ENCODE measurements at regions not wholly inside any gene's neighbourhood (a gene's known extent, or its start where the extent isn't known, plus 50 kb on each side); places are given as distances from the start of the nearest gene placed in this dataset.

- Histone ChIP-seq H3K27ac (no peak overlapping the region), H3K4me1 (no peaks in the 10 kb centered on the region), H3K9me3 (no peaks in the 10 kb centered on the region), H3K4me3 (no peak overlapping the region), H3K27me3 (replicated peaks in 1 of 7) (no peaks in the 10 kb centered on the region), H3K36me3 (no peaks in the 10 kb centered on the region)
- intact Hi-C loops (cut with DNase I; ENCODE audit: low total_unique reads) = no loop called here
- DNase-seq = no peak
- no peak for TF ChIP-seq POLR2A (IDR thresholded peaks at IDR 0.05)
- WGBS, 5 donors = 72 to 83% (median 80%) methylated on average over 8 of the region's 8 CpGs
Measured at GRCh38 chr20:12788632-12789299, 220.0 kb upstream of the SPTLC3 start.

DNA sequence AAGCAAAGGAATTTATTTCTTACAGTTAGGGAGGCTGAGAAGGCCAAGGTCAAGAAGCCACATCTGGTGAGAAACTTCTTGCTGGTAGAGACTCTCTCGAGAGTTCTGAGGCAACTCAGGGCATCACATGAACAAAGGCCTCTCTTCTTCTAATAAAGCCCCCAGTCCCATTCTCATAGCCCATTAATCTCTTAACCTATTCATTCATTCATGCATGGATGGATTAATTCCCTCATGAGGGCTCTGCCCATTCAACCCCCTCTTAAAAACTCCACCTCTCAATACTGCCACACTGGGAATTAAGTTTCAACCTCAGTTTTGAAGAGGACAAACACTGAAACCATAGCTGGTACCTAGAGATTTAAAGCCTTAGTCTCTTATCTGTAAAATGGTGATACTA lies 217.9 kb upstream of the SPTLC3 start:
- 60 to 88% (median 68%) methylated on average over 1 of the region's 1 CpG for WGBS, 5 donors
- intact Hi-C loops (cut with DNase I; ENCODE audit: low total_unique reads) = no loop called here

DNA sequence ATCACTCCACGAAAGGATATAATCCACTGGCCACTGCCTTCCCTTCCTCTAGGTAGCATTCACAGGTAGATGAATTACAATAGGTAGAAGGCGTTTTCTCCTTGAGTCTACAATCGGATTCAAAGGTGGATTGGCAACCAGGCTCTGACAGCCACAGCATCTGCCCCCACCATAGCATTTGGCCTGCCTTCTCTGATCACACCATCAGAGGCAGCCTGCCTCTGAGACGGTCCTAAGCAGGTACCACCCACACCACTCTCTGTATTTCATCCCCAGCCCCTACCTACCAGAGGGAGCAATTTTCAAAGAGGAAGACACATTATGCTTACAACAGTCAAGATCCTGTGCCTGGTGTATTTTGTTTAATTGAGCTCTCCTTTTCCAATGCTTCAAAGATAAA lies 210.5 kb upstream of the SPTLC3 start:
- intact Hi-C loops (cut with DNase I; ENCODE audit: low total_unique reads) = no loop called here
- Histone ChIP-seq H3K36me3 (no peaks in the 10 kb centered on the region), H3K4me1 (no peaks in the 10 kb centered on the region), H3K27me3 (replicated peaks in 1 of 7) (no peaks in the 10 kb centered on the region), H3K4me3 (no peak overlapping the region), H3K27ac (no peak overlapping the region), H3K9me3 (peaks cover 0 to 12% (median 0%) of the 10 kb centered on the region in 8 donors)
- TF ChIP-seq POLR2A (IDR thresholded peaks at IDR 0.05) = no peak
- TF ChIP-seq, protein P1, sequence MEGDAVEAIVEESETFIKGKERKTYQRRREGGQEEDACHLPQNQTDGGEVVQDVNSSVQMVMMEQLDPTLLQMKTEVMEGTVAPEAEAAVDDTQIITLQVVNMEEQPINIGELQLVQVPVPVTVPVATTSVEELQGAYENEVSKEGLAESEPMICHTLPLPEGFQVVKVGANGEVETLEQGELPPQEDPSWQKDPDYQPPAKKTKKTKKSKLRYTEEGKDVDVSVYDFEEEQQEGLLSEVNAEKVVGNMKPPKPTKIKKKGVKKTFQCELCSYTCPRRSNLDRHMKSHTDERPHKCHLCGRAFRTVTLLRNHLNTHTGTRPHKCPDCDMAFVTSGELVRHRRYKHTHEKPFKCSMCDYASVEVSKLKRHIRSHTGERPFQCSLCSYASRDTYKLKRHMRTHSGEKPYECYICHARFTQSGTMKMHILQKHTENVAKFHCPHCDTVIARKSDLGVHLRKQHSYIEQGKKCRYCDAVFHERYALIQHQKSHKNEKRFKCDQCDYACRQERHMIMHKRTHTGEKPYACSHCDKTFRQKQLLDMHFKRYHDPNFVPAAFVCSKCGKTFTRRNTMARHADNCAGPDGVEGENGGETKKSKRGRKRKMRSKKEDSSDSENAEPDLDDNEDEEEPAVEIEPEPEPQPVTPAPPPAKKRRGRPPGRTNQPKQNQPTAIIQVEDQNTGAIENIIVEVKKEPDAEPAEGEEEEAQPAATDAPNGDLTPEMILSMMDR (IDR thresholded peaks at IDR 0.05 in 8 of 11, conservative IDR thresholded peaks at IDR 0.05 in 3 of 11) = no peak
- no peak for TF ChIP-seq POLR2AphosphoS5 (IDR thresholded peaks at IDR 0.05)
- no peak for DNase-seq
- 43 to 59% (median 59%) methylated on average over 4 of the region's 4 CpGs for WGBS, 5 donors

More for the DNA sequence above, 217.9 kb upstream of the SPTLC3 start:
- no peaks in the 10 kb centered on the region for H3K27me3 ChIP-seq (replicated peaks in 1 of 7)
- no peaks in the 10 kb centered on the region for H3K4me1 ChIP-seq
- no peak overlapping the region for H3K27ac ChIP-seq
- no peak for TF ChIP-seq POLR2A (IDR thresholded peaks at IDR 0.05)
- TF ChIP-seq POLR2AphosphoS5 (IDR thresholded peaks at IDR 0.05) = no peak
- TF ChIP-seq, protein P1 (IDR thresholded peaks at IDR 0.05 in 8 of 11, conservative IDR thresholded peaks at IDR 0.05 in 3 of 11) = no peak
- no peak for DNase-seq
- H3K36me3 ChIP-seq = no peaks in the 10 kb centered on the region
- no peaks in the 10 kb centered on the region for H3K9me3 ChIP-seq
- no peak overlapping the region for H3K4me3 ChIP-seq

GRCh38 chr20:12808006-12808567 lies 200.7 kb upstream of the SPTLC3 start:
- no peaks in the 10 kb centered on the region for H3K27me3 ChIP-seq (replicated peaks in 1 of 7)
- no peaks in the 10 kb centered on the region for H3K4me1 ChIP-seq
- 91 to 97% (median 94%) methylated on average over 2 of the region's 2 CpGs for WGBS, 5 donors
- no peak overlapping the region for H3K27ac ChIP-seq
- intact Hi-C loops (cut with DNase I; ENCODE audit: low total_unique reads) = no loop called here
- no peak for DNase-seq
- TF ChIP-seq POLR2A (IDR thresholded peaks at IDR 0.05) = no peak
- peaks cover 0 to 46% (median 17%) of the 10 kb centered on the region in 8 donors for H3K9me3 ChIP-seq
- no peaks in the 10 kb centered on the region for H3K36me3 ChIP-seq
- no peak overlapping the region for H3K4me3 ChIP-seq

- H3K4me1 ChIP-seq = no peaks in the 10 kb centered on the region
Measured at GRCh38 chr20:12815231-12815768, 193.5 kb upstream of the SPTLC3 start.

More at GRCh38 chr20:12815231-12815768, 193.5 kb upstream of the SPTLC3 start:
- DNase-seq = no peak
- Histone ChIP-seq H3K36me3 (no peaks in the 10 kb centered on the region), H3K9me3 (peaks cover 0 to 17% (median 8%) of the 10 kb centered on the region in 8 donors), H3K27me3 (replicated peaks in 1 of 7) (no peaks in the 10 kb centered on the region), H3K4me3 (no peak overlapping the region), H3K27ac (no peak overlapping the region)
- TF ChIP-seq POLR2A (IDR thresholded peaks at IDR 0.05) (no peak), POLR2AphosphoS5 (IDR thresholded peaks at IDR 0.05) (no peak)
- TF ChIP-seq, protein P1 (IDR thresholded peaks at IDR 0.05 in 8 of 11, conservative IDR thresholded peaks at IDR 0.05 in 3 of 11) = no peak
- 41 to 54% (median 50%) methylated on average over 2 of the region's 2 CpGs for WGBS, 5 donors
- intact Hi-C loops (cut with DNase I; ENCODE audit: low total_unique reads) = no loop called here
